ENCODE measurements at regions not wholly inside any gene's neighbourhood (a gene's known extent, or its start where the extent isn't known, plus 50 kb on each side); places are given as distances from the start of the nearest gene placed in this dataset.
"Not testable (repeated sequence)": the region's sequence is repeated elsewhere in the genome, so short reads cannot be mapped to it uniquely, and the experiment has no call there.

- DNase-seq = no peak
Measured at GRCh38 chrX:142742581-142742980, 283.1 kb upstream of the SPANXN4 start.

GRCh38 chrX:142733327-142733726 is 292.4 kb upstream of the SPANXN4 start:
- no peak for DNase-seq

- no peak for DNase-seq
Measured at GRCh38 chrX:142711796-142712290, 313.9 kb upstream of the SPANXN4 start.

DNA sequence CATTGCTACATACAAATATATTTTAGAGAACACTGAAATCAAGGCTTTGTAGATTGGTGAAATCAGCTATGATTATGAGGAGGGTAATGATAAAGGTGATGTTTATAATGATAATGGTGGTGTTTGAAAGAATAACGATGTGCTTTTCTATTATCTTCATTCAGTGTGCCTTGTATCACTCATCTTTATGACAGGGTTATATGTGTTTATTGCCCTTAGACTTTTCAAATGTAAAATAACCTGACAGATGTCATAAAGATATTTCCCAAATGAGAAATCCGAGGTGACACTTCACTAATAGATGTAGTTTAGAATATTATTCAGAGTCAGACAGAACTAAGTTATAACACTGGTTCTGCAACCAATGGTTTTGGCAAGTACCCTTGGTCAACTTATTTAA is 323.0 kb upstream of the SPANXN4 start:
- DNase-seq = no peak

GRCh38 chrX:142688256-142688655 is 337.5 kb upstream of the SPANXN4 start:
- no peak for DNase-seq

DNA sequence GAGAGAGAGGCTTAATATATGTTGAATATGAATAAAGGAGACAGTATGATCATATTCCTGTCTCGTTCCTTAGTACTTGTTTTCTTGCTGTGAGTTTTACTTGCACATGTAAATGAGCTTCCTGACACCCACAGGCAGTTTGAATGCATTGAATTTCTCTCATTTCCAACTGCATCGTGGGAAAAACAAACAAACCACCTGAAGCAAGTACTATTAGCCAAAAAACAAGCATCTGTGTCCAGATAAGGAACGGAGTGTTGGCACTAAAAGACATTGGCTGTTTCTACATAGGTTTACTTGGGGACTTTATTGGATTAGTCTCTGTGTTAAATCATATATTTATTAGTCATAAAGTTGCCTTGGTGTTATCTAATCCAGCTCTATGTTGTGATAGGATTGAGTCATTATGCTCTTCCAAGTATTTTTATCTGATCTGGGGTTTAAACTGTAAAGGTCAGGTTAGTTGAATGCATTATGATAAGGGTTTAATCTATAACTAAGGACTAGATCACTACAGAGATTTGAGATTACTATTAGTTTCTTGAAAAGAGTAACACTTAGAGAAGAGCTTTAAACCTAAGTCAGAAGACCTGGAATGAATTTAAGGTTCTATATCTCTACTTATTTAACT is 339.0 kb upstream of the SPANXN4 start:
- no peak for DNase-seq

DNA sequence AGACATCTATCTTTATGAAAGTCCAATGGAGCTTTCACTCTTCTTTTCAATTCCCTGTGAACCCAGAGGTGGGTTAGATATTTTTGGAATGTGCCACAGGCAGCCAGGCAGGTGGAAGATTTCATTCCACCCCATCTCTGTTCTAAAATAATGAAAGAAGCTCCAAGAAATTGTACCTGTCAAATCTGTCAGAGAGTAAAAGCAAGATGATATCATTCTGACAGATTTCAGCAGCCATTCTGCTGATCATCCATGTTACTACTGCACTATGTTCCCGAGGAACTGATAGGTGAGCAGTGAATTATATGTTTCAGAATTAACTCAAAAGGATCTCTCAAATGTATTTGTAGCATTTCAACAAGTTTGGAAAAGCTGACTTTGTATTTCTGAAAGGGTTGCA is 339.5 kb upstream of the SPANXN4 start:
- no peak for DNase-seq

DNA sequence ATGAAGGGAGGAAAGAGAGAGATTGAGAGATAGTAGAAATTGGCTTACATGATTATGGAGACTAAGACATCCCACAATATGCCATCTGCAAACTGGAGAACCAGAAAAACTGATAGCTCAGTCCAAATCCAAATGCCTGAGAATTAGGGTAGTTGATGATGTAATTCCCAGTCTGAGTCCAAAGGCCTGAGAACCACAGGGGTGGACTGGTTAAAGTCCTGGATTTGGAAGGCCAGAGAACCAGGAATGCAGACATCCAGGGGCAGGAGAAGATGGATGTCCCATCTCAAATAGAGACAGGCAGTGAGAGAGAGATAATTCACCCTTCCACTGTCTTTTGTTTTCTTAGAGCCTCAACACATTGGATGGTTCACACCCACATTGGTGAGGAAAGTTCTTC is 345.7 kb upstream of the SPANXN4 start:
- DNase-seq = no peak

DNA sequence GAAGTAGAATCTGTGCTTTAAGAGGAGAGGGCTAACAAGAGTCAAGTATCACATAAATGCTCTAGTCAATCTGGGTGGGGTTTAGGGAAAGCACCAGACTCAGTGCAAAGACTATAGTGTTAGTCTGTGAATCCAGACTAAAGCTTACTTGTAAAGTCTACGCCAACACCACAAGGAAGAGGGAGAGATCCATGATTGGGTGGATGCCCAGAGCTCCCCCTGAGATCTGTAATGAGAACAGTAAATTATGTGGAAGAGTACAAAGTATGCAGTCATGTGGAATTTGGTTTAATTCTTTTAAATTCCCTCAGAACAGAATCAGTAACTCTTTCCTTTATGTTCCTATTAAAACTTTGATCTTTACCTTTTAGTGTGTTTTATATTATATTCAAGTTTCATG is 354.7 kb upstream of the SPANXN4 start:
- DNase-seq = no peak

- DNase-seq = peak; percentile 36
Measured at GRCh38 chrX:142663330-142664095, 362.2 kb upstream of the SPANXN4 start.

DNA sequence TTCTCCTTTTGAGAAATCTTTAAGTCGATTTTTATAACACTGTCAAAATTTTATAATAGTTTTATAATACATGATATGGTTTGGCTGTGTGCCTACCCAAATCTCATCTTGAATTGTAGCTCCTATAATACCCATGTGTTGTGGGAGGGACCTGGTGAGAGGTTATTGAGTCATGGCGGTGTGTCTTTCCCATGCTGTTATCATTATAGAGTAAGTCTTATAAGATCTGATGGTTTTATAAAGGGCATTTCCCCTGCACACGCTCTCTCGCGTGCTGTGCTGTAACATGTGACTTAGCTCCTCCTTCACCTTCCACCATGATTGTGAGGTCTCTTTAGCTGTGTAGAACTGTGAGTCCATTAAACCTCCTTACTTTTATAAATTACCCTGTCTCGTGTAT is 364.0 kb upstream of the SPANXN4 start:
- DNase-seq = no peak

GRCh38 chrX:142655507-142655906 is 370.2 kb upstream of the SPANXN4 start:
- DNase-seq = no peak

GRCh38 chrX:142637206-142637605 is 388.5 kb upstream of the SPANXN4 start:
- peak; percentile 22 for DNase-seq

DNA sequence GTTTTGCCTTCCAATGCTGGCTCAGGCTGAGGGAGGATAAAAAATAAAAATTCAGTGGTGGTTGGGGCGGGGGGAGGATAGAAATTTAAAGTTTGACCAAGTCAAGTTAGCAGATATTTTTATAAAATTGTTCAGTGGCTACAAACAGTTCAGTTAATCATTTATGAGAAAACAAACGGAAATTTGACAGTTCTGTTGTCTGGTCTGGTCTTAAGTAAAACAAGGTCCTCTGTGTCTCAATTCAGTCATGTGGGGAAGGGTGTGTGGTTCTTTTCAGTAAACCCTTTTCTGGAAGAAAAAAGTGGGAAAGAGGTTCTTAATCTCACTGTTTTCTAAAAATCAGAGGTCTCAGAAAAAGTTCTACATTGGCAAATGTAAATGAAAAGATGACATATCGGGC is 409.1 kb upstream of the SPANXN4 start:
- no peak for DNase-seq

GRCh38 chrX:142613403-142613802 is 408.3 kb upstream of the MAGEC2 start:
- DNase-seq = no peak

DNA sequence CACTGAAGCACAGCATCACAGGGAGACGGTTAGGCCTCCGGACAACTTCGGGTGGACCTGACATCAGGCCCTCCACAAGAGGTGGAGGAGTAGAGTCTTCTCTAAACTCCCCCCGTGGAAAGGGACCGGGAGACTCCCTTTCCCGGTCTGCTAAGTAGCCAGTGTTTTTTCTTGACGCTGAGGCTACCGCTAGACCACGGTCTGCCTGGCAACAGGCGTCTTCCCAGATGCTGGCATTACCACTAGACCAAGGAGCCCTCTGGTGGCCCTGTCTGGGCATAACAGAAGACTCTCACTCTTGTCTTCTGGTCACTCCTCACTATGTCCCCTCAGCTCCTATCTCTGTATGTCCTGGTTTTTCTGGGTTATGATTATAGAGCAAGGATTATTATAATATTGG is 401.5 kb upstream of the MAGEC2 start:
- DNase-seq = not testable (repeated sequence)

DNA sequence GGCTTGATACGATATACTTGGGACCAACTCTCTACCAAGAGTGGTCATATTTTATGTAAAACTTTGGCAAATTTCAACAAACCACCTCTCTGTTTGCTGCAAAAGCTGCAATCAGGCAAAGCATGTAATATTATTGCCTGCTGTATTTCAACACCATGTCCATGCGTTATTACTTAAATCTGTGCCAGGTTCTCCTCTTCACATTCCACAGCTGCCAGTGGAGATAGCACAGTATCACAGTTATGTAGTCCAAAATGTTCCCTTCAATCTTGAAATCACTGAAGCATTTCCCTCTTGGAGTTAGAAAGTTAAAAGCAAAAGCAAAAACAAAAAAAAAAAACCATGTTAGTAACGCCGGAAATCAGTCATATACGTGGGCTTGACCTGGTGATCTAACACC is 396.7 kb upstream of the MAGEC2 start:
- no peak for DNase-seq

GRCh38 chrX:142593361-142593862 is 388.3 kb upstream of the MAGEC2 start:
- DNase-seq = no peak

DNA sequence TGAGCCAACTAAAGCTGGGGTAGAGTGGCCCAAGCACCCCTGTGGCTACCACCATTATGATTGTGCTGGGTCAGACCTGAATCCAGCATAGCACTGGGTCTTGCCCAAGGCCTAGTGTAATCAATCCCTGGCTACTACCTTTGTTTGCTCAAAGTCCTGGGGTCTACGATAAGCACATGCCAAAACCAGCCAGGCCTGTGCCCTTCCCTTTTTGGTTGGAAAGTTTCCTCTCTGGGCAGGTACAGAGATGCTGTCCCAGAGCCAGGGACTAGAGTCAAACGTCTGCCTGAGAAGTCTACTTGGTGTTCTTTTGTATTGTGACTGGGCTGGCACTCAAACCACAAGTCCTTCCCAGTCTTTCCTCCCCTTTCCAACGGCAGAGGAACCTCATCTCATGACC is 371.5 kb upstream of the MAGEC2 start:
- DNase-seq = no peak

DNA sequence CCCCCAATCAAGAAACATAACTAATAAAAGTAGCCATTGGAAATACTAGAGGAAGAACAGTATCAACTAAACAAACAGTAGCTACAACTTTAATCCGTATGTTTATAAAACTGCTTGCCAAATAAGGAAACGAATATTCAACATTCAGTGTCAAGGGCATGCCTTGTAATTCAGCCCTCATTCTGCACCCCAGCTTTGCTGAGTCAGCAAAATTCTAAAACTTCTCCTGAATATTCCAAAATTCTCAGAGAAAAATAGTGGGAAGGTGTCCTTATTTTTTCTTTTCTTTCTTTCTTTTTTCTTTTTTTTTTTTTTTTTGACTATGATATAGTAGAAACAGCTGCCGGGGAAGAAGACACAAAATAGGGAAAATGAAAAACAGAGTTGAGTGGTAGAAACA is 344.8 kb upstream of the MAGEC2 start:
- DNase-seq = no peak

DNA sequence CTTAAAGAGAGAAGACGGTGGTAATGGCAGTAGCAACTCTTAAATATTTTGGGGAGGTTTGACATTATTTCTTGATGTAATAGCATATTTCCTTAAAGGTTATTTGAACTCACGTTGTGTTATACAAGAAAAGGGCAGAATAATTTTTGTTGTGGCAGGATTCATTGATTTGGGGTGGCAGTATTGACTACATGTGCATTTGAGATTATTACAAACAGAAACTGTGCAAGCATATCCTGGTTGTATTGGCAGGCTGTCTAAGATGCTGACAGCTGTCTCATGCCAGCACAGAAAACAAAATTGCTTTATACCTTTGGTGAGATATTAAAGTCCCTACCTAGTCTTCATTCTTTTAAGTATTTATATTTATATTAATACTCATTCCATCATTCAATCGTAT is 300.7 kb upstream of the MAGEC2 start:
- no peak for DNase-seq

DNA sequence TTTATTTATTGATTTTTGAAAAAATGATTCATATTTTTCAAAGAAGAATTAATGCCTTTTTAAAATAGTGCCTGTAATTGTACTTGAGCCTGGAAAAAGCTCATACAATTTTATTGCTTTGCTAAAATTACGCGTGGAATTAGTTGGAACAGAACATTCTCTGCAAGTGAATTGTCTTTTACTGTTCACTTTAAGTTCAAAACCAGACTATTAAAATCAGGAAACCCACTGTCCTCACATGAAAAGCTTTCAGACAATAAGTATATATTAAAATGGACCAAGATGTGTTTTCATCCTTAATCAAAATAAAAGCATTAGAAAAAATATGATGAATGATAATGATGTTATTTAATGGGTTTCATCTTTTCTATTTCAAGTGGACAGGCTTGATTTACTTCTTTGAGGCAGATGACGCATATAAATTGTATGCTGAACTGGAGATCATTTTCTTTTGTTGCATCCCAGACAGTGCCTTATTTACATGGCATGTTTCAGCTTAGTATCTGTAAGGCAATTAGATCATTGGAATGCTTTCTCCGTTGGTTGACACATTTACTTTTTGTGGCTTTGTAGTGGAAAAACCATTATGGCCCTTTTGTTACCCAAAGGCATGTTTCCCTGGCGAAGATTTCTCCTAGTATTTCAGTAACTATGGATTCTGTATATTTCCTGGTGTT is 299.0 kb upstream of the MAGEC2 start:
- no peak for DNase-seq

DNA sequence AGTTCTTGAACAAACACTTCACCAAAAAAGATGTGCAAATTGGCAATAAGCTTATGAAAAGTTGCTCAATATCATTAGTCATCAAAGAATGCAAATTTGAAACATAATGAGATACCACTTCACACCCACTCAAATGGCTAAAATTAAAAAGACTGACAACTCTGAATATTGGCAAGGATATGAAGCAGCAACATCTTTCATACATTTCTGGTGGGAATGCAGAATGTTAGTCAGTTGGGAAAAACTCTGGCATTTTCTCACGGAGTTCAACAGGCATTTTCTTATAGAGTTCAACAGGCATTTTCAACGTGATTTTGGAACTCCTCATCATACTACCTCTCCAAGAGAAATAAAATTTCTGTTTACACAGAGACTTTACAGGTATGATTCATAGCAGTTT is 297.4 kb upstream of the MAGEC2 start:
- DNase-seq = no peak

- DNase-seq = no peak
Measured at GRCh38 chrX:142499992-142500391, 294.9 kb upstream of the MAGEC2 start.

Data from NCI-H69 (cell line).